Endothelial cell of hepatic sinusoid (primary cell): ENCODE measurements at regions not wholly inside any gene's neighbourhood (a gene's known extent, or its start where the extent isn't known, plus 50 kb on each side); places are given as distances from the start of the nearest gene placed in this dataset.

Experiments
- in situ Hi-C: cut with HindIII; loops from 2 replicates; pipeline ENCODE4 v1.10.0; 2017; ENCODE audit warnings: low sequenced_read_pairs

GRCh38 chr12:90100579-90100978, 391.9 kb upstream of the ATP2B1 start:
- in situ Hi-C loops, result no loop called here

GRCh38 chr12:90099288-90099687, 390.6 kb upstream of the ATP2B1 start:
- in situ Hi-C loops, result no loop called here

- in situ Hi-C loops, result no loop called here
Observed at GRCh38 chr12:90098132-90098779, 389.6 kb upstream of the ATP2B1 start.

- in situ Hi-C loops, result no loop called here
Observed at GRCh38 chr12:90091809-90092208, 383.2 kb upstream of the ATP2B1 start.

GRCh38 chr12:90090929-90091651, 382.5 kb upstream of the ATP2B1 start:
- in situ Hi-C loops, result no loop called here

GRCh38 chr12:90086281-90086680, 377.6 kb upstream of the ATP2B1 start:
- in situ Hi-C loops, result no loop called here

- in situ Hi-C loops, result no loop called here
Observed at GRCh38 chr12:90085494-90086274, 377.0 kb upstream of the ATP2B1 start.

GRCh38 chr12:90084018-90084417, 375.4 kb upstream of the ATP2B1 start:
- in situ Hi-C loops, result no loop called here

GRCh38 chr12:90080616-90081015, 372.0 kb upstream of the ATP2B1 start:
- in situ Hi-C loops, result no loop called here

GRCh38 chr12:90079529-90080210, 371.0 kb upstream of the ATP2B1 start:
- in situ Hi-C loops, result no loop called here

GRCh38 chr12:90078344-90078743, 369.7 kb upstream of the ATP2B1 start:
- in situ Hi-C loops, result no loop called here

GRCh38 chr12:90077756-90078155, 369.1 kb upstream of the ATP2B1 start:
- in situ Hi-C loops, result no loop called here

- in situ Hi-C loops, result no loop called here
Observed at GRCh38 chr12:90076851-90077319, 368.2 kb upstream of the ATP2B1 start.

GRCh38 chr12:90075685-90076084, 367.0 kb upstream of the ATP2B1 start:
- in situ Hi-C loops, result no loop called here

- in situ Hi-C loops, result no loop called here
Observed at GRCh38 chr12:90074086-90074485, 365.4 kb upstream of the ATP2B1 start.

- in situ Hi-C loops, result no loop called here
Observed at GRCh38 chr12:90071996-90072395, 363.4 kb upstream of the ATP2B1 start.

- in situ Hi-C loops, result loop anchor here (5.0 kb wide), 1 partner anchor 142 kb away; no protein-coding TSS in a partner anchor
Observed at GRCh38 chr12:90069711-90070110, 361.1 kb upstream of the ATP2B1 start.

GRCh38 chr12:90067791-90068190, 359.2 kb upstream of the ATP2B1 start:
- in situ Hi-C loops, result loop anchor here (5.0 kb wide), 1 partner anchor 140 kb away; no protein-coding TSS in a partner anchor

- in situ Hi-C loops, result loop anchor here (5.0 kb wide), 1 partner anchor 138 kb away; no protein-coding TSS in a partner anchor
Observed at GRCh38 chr12:90064852-90065801, 356.5 kb upstream of the ATP2B1 start.

- in situ Hi-C loops, result no loop called here
Observed at GRCh38 chr12:90062799-90063198, 354.2 kb upstream of the ATP2B1 start.
